22Rv1 (cell line): ENCODE measurements at regions not wholly inside any gene's neighbourhood (a gene's known extent, or its start where the extent isn't known, plus 50 kb on each side); places are given as distances from the start of the nearest gene placed in this dataset.

Source experiments
- ZFX ChIP-seq: fragments of 450-650 bp; IDR thresholded peaks from 2 replicates; pipeline ENCODE4 v1.6.1; 2017; ENCODE audit warnings: antibody characterized with exemption, borderline replicate concordance
- TF ChIP-seq, protein P1 (sequence below): fragments of 450-650 bp; IDR thresholded peaks from 2 replicates; pipeline ENCODE4 v1.5.1; 2017; ENCODE audit warnings: mild to moderate bottlenecking

- TF ChIP-seq, protein P1, sequence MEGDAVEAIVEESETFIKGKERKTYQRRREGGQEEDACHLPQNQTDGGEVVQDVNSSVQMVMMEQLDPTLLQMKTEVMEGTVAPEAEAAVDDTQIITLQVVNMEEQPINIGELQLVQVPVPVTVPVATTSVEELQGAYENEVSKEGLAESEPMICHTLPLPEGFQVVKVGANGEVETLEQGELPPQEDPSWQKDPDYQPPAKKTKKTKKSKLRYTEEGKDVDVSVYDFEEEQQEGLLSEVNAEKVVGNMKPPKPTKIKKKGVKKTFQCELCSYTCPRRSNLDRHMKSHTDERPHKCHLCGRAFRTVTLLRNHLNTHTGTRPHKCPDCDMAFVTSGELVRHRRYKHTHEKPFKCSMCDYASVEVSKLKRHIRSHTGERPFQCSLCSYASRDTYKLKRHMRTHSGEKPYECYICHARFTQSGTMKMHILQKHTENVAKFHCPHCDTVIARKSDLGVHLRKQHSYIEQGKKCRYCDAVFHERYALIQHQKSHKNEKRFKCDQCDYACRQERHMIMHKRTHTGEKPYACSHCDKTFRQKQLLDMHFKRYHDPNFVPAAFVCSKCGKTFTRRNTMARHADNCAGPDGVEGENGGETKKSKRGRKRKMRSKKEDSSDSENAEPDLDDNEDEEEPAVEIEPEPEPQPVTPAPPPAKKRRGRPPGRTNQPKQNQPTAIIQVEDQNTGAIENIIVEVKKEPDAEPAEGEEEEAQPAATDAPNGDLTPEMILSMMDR, result no peak
- no peak for TF ChIP-seq ZFX
These were observed 162.3 kb upstream of the POGK start for GRCh38 chr1:166676981-166677380.
